ENCODE measurements at regions not wholly inside any gene's neighbourhood (a gene's known extent, or its start where the extent isn't known, plus 50 kb on each side); places are given as distances from the start of the nearest gene placed in this dataset.

DNA sequence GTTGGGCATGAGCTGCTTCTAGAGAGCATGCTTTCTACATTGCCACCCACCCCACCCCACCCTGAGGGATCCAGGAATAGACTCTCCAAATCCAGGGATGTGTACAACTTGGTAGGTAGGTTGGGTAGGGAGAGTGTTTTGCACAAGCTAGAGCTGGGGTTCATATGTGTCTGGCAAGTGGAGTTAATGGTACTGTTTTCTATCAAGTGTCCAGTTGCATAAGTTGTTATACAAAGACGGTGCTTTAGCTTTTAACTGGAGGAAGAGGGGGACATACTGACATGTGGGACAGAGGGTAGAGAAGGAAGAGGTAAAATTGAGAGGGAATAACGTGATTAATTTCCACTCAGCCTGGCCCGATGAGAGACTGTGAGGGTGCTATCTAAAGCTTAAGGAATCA lies 51.0 kb upstream of the TNC start:
- Histone ChIP-seq H3K27me3 (ENCODE audit: control insufficient read depth in 4 of 4, insufficient read depth in 4 of 4, low read length in 3 of 4) (peaks cover 0 to 3% (median 0%) of the 10 kb centered on the region in 4 donors), H3K4me3 (ENCODE audit: low read depth in 1 of 3, low read length in 3 of 3) (no peak overlapping the region), H3K4me1 (ENCODE audit: control insufficient read depth in 4 of 4, insufficient read depth in 4 of 4, low read length in 3 of 4) (peaks cover 0 to 3% (median 0%) of the 10 kb centered on the region in 4 donors), H3K27ac (ENCODE audit: low read depth in 1 of 2, low read length in 2 of 2) (no peak overlapping the region), H3K9ac (ENCODE audit: low read depth in 1 of 2, low read length in 2 of 2) (no peak overlapping the region), H3K36me3 (ENCODE audit: control insufficient read depth in 4 of 4, insufficient read depth in 3 of 4, low read depth in 1 of 4, low read length in 3 of 4) (no peaks in the 10 kb centered on the region), H3K9me3 (ENCODE audit: control insufficient read depth in 4 of 4, low read length in 3 of 4) (no peaks in the 10 kb centered on the region)
- DNase-seq (ENCODE audit: low spot score) = no peak
- TF ChIP-seq, protein P1, sequence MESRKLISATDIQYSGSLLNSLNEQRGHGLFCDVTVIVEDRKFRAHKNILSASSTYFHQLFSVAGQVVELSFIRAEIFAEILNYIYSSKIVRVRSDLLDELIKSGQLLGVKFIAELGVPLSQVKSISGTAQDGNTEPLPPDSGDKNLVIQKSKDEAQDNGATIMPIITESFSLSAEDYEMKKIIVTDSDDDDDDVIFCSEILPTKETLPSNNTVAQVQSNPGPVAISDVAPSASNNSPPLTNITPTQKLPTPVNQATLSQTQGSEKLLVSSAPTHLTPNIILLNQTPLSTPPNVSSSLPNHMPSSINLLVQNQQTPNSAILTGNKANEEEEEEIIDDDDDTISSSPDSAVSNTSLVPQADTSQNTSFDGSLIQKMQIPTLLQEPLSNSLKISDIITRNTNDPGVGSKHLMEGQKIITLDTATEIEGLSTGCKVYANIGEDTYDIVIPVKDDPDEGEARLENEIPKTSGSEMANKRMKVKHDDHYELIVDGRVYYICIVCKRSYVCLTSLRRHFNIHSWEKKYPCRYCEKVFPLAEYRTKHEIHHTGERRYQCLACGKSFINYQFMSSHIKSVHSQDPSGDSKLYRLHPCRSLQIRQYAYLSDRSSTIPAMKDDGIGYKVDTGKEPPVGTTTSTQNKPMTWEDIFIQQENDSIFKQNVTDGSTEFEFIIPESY (IDR thresholded peaks at IDR 0.05) = no peak
- TF ChIP-seq, protein P2, sequence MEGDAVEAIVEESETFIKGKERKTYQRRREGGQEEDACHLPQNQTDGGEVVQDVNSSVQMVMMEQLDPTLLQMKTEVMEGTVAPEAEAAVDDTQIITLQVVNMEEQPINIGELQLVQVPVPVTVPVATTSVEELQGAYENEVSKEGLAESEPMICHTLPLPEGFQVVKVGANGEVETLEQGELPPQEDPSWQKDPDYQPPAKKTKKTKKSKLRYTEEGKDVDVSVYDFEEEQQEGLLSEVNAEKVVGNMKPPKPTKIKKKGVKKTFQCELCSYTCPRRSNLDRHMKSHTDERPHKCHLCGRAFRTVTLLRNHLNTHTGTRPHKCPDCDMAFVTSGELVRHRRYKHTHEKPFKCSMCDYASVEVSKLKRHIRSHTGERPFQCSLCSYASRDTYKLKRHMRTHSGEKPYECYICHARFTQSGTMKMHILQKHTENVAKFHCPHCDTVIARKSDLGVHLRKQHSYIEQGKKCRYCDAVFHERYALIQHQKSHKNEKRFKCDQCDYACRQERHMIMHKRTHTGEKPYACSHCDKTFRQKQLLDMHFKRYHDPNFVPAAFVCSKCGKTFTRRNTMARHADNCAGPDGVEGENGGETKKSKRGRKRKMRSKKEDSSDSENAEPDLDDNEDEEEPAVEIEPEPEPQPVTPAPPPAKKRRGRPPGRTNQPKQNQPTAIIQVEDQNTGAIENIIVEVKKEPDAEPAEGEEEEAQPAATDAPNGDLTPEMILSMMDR (IDR thresholded peaks at IDR 0.05; ENCODE audit: low read depth, low read length, missing input control) = no peak
- no peak for TF ChIP-seq REST (IDR thresholded peaks at IDR 0.05)
- TF ChIP-seq GABPA (IDR thresholded peaks at IDR 0.05 in 1 of 2, conservative IDR thresholded peaks at IDR 0.05 in 1 of 2) = no peak
- no peak for TF ChIP-seq FOXA2 (IDR thresholded peaks at IDR 0.05)
- TF ChIP-seq FOXA1 (IDR thresholded peaks at IDR 0.05) = no peak
- no peak for TF ChIP-seq EGR1 (IDR thresholded peaks at IDR 0.05; ENCODE audit: low read depth in 2 of 2)
- TF ChIP-seq HNF4G (IDR thresholded peaks at IDR 0.05) = no peak
- no peak for TF ChIP-seq JUND (IDR thresholded peaks at IDR 0.05)
- no peak for TF ChIP-seq SP1 (IDR thresholded peaks at IDR 0.05)
- 75% methylated on average over 3 of the region's 3 CpGs for WGBS

DNA sequence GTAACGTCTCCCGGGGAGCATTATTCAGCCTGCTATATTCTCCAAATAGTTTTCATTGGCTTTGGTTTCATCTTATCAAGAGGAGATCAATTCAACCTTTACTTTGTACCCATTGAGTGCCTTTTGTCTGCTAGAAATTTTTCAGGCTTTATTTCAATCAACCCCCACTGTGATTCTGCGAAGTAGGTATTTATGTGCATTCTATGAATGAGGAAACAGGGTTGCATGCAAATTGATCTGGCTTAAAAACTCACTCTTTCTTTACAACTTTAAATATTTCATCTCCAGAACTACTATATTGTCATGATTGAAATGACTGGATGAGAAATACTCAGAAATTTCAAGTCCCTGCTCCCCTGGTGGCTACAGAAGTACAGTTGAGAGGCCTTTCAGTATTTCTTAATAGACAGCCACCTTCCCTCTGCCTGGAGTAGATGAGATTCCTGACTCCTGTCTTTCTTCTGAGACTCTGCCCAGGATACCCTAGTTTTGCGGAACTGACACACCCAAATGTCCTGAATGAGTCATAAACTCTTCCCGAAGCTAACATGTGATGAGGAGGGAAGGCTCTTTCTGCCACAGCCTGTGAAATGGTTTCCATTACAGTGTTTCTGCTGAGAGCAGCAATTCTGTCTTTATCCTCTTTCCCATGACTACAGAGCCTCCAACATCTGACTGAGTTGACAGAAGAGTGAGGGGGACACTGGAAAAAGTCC lies 52.6 kb upstream of the TNC start:
- Histone ChIP-seq H3K9ac (ENCODE audit: low read depth in 1 of 2, low read length in 2 of 2) (no peak overlapping the region), H3K36me3 (ENCODE audit: control insufficient read depth in 4 of 4, insufficient read depth in 3 of 4, low read depth in 1 of 4, low read length in 3 of 4) (no peaks in the 10 kb centered on the region), H3K4me1 (ENCODE audit: control insufficient read depth in 4 of 4, insufficient read depth in 4 of 4, low read length in 3 of 4) (peaks cover 0 to 3% (median under 1%) of the 10 kb centered on the region in 4 donors), H3K4me3 (ENCODE audit: low read depth in 1 of 3, low read length in 3 of 3) (no peak overlapping the region), H3K27ac (ENCODE audit: low read depth in 1 of 2, low read length in 2 of 2) (no peak overlapping the region), H3K27me3 (ENCODE audit: control insufficient read depth in 4 of 4, insufficient read depth in 4 of 4, low read length in 3 of 4) (peaks cover 0 to 3% (median 0%) of the 10 kb centered on the region in 4 donors), H3K9me3 (ENCODE audit: control insufficient read depth in 4 of 4, low read length in 3 of 4) (no peaks in the 10 kb centered on the region)
- no peak for DNase-seq (ENCODE audit: low spot score)
- TF ChIP-seq NR2F2 (IDR thresholded peaks at IDR 0.05) (no peak), SP1 (IDR thresholded peaks at IDR 0.05) (no peak), HNF4A (conservative IDR thresholded peaks at IDR 0.05) (no peak), TAF1 (conservative IDR thresholded peaks at IDR 0.05) (no peak), RAD21 (IDR thresholded peaks at IDR 0.05) (no peak)
- TF ChIP-seq, protein P2 (IDR thresholded peaks at IDR 0.05; ENCODE audit: low read depth, low read length, missing input control) = no peak
- WGBS = 76% methylated on average over 5 of the region's 5 CpGs

Data from liver (tissue), 8 donors.